ENCODE measurements at regions not wholly inside any gene's neighbourhood (a gene's known extent, or its start where the extent isn't known, plus 50 kb on each side); places are given as distances from the start of the nearest gene placed in this dataset.

- Histone ChIP-seq H3K56ac (ENCODE audit: extremely low read depth, insufficient read depth, low read length) (no peak overlapping the region), H4K5ac (ENCODE audit: low read depth, low read length) (no peak overlapping the region), H3K18ac (ENCODE audit: low read depth, low read length) (no peak overlapping the region), H2BK5ac (ENCODE audit: low read depth, low read length, poor library complexity, severe bottlenecking) (no peak overlapping the region), H3K9ac (ENCODE audit: low read depth, low read length) (no peak overlapping the region), H3K14ac (replicated peaks; ENCODE audit: low read depth, low read length) (no peak overlapping the region), H2BK120ac (ENCODE audit: low read depth, low read length) (no peak overlapping the region), H3K9me3 (ENCODE audit: control insufficient read depth, insufficient read depth, low read length) (no peaks in the 10 kb centered on the region), H2BK15ac (ENCODE audit: low read depth, low read length) (no peak overlapping the region), H3K27ac (ENCODE audit: insufficient read depth, low read length) (no peak overlapping the region), H3K36me3 (ENCODE audit: control insufficient read depth, insufficient read depth, low read length) (no peaks in the 10 kb centered on the region), H3K4ac (ENCODE audit: low read depth, low read length) (no peak overlapping the region), H2AK9ac (replicated peaks; ENCODE audit: low read depth, low read length, poor library complexity) (no peak overlapping the region), H4K91ac (ENCODE audit: insufficient read depth, low read depth, low read length) (no peak overlapping the region), H3K79me1 (ENCODE audit: low read depth in 1 of 2, low read length in 2 of 2) (no peaks in the 10 kb centered on the region), H3K27me3 (ENCODE audit: control insufficient read depth, insufficient read depth, low read length) (no peaks in the 10 kb centered on the region), H2BK20ac (ENCODE audit: low read depth, low read length) (no peak overlapping the region), H3K23ac (ENCODE audit: low read depth, low read length) (no peak overlapping the region), H3K4me2 (ENCODE audit: low read depth, low read length) (no peak overlapping the region), H4K20me1 (ENCODE audit: insufficient read depth, low read length) (no peaks in the 10 kb centered on the region), H3K9me1 (ENCODE audit: insufficient read depth, low read length) (no peaks in the 10 kb centered on the region), H2AFZ (replicated peaks; ENCODE audit: low read length, poor library complexity) (no peak overlapping the region), H3K4me1 (ENCODE audit: control insufficient read depth, insufficient read depth, low read length) (no peaks in the 10 kb centered on the region), H2AK5ac (ENCODE audit: low read depth, low read length) (no peak overlapping the region), H4K8ac (ENCODE audit: low read depth in 2 of 2, low read length in 2 of 2) (no peak overlapping the region), H3K4me3 (ENCODE audit: insufficient read depth, low read depth, low read length) (no peak overlapping the region)
- ChIA-PET CTCF (interaction anchor here (0.6 kb wide), 1 partner anchor 332 kb away, joined by 7 read pairs; no protein-coding TSS in a partner anchor), POLR2A (ENCODE audit: unreplicated experiment) (interaction anchor here (0.6 kb wide), 1 partner anchor 141 kb away, joined by 3 read pairs; no protein-coding TSS in a partner anchor)
- in situ Hi-C loops (cut with MboI; ENCODE audit: low sequenced_read_pairs) (no loop called here), dilution Hi-C loops (cut with HindIII; ENCODE audit: low sequenced_read_pairs, unreplicated experiment) (no loop called here), intact Hi-C loops (cut with micrococcal nuclease) (no loop called here)
- no CpG with 5 or more reads among the region's 2 CpGs for WGBS, 2 experiments (ENCODE audit: extremely low coverage in 2 of 2, insufficient read length in 1 of 2)
- no peak for TF ChIP-seq NFE2L2 (IDR thresholded peaks at IDR 0.05; ENCODE audit: low read depth, low read length)
- no peak for TF ChIP-seq CHD1 (IDR thresholded peaks at IDR 0.05; ENCODE audit: low read depth, low read length)
- TF ChIP-seq RCOR1 (IDR thresholded peaks at IDR 0.05; ENCODE audit: insufficient replicate concordance, low read length) = no peak
- no peak for TF ChIP-seq USF2 (IDR thresholded peaks at IDR 0.05; ENCODE audit: low read depth, low read length)
- no peak for TF ChIP-seq MAFK (IDR thresholded peaks at IDR 0.05; ENCODE audit: low read depth, low read length)
- no peak for TF ChIP-seq BHLHE40 (IDR thresholded peaks at IDR 0.05; ENCODE audit: low read depth, low read length)
- no peak for TF ChIP-seq CTCF (conservative IDR thresholded peaks at IDR 0.05; ENCODE audit: low read depth, low read length)
- no peak for TF ChIP-seq ELK1 (IDR thresholded peaks at IDR 0.05; ENCODE audit: borderline replicate concordance, low read depth, low read length)
- no peak for TF ChIP-seq MXI1 (IDR thresholded peaks at IDR 0.05; ENCODE audit: borderline replicate concordance, low read depth, low read length)
- no peak for TF ChIP-seq RFX5 (IDR thresholded peaks at IDR 0.05; ENCODE audit: low read depth, low read length)
- TF ChIP-seq RAD21 (IDR thresholded peaks at IDR 0.05; ENCODE audit: low read length) = no peak
- no peak for TF ChIP-seq SMC3 (IDR thresholded peaks at IDR 0.05; ENCODE audit: low read depth, low read length)
- no peak for TF ChIP-seq CEBPB (IDR thresholded peaks at IDR 0.05; ENCODE audit: low read depth, low read length)
- no peak for TF ChIP-seq FOS (IDR thresholded peaks at IDR 0.05; ENCODE audit: low read depth, low read length)
- TF ChIP-seq POLR2A (IDR thresholded peaks at IDR 0.05; ENCODE audit: low read depth, low read length) = no peak
- TF ChIP-seq MAZ (IDR thresholded peaks at IDR 0.05; ENCODE audit: borderline replicate concordance, low read depth, low read length) = no peak
- BruUV-seq (replicated peaks) = no TSS peak
- DNase-seq (no peak), ATAC-seq (ENCODE audit: low read depth) (no peak)
Observed at GRCh38 chr12:77334806-77335205, 269.4 kb upstream of the E2F7 start.

Data from IMR-90 (cell line).